ENCODE measurements at regions not wholly inside any gene's neighbourhood (a gene's known extent, or its start where the extent isn't known, plus 50 kb on each side); places are given as distances from the start of the nearest gene placed in this dataset.

DNA sequence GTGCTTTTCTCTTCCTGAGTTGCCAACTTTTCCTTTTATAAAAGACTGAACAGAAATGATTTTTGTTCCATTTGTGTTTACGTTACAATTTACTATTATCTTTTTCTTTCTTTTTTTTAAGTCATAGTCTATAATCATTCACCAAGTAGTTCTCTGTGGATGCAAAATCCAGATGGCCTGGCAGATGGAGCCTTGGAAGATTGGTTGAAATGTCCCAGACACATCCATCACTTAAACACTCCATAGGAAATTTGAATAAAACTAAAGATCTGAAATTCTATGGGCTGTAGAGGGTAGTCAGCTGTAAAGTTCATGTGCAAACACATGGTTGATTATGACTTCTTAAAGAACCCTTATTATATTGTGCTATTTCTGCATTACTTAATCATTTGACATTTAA, 164.8 kb upstream of the DOCK10 start (continued):
- TF ChIP-seq ZNF585B (tag by site-specific recombination; IDR thresholded peaks at IDR 0.05) (no peak), ZNF121 (tag by site-specific recombination; IDR thresholded peaks at IDR 0.05) (no peak), ZNF501 (tag by site-specific recombination; IDR thresholded peaks at IDR 0.05) (no peak), ZNF280C (tag by site-specific recombination; IDR thresholded peaks at IDR 0.05) (no peak), BCL6B (tag by site-specific recombination; IDR thresholded peaks at IDR 0.05) (no peak), ZNF274 (IDR thresholded peaks at IDR 0.05; ENCODE audit: low read length) (no peak), ZNF274 (tag by site-specific recombination; IDR thresholded peaks at IDR 0.05; ENCODE audit: borderline replicate concordance) (no peak), ZBTB17 (tag by site-specific recombination; IDR thresholded peaks at IDR 0.05) (no peak)
- TF ChIP-seq, protein P1, sequence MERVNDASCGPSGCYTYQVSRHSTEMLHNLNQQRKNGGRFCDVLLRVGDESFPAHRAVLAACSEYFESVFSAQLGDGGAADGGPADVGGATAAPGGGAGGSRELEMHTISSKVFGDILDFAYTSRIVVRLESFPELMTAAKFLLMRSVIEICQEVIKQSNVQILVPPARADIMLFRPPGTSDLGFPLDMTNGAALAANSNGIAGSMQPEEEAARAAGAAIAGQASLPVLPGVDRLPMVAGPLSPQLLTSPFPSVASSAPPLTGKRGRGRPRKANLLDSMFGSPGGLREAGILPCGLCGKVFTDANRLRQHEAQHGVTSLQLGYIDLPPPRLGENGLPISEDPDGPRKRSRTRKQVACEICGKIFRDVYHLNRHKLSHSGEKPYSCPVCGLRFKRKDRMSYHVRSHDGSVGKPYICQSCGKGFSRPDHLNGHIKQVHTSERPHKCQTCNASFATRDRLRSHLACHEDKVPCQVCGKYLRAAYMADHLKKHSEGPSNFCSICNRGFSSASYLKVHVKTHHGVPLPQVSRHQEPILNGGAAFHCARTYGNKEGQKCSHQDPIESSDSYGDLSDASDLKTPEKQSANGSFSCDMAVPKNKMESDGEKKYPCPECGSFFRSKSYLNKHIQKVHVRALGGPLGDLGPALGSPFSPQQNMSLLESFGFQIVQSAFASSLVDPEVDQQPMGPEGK (tag by site-specific recombination; IDR thresholded peaks at IDR 0.05), result no peak

DNA sequence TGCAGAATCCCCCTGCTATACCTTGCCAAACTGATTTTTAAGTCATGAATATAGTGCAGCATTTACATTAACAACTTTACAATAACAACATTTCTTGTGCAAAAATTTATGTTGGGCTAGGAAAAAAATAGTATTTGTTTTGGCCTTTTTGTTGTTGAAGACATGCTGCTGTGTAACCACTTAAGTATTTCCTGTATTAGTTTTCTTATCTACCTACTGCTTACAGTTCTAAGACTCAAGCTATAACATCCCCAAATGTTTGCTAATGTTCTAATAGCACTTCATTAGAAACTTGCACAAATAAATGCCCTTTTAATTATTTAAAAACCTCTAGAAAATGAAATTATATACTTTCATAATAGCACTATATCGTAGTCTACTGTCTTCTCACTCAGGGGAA, 154.3 kb upstream of the DOCK10 start:
- ChIA-PET CTCF (interaction anchor here (0.7 kb wide), 1 partner anchor 1965 kb away, joined by 3 read pairs; no protein-coding TSS in a partner anchor), POLR2A (no interaction called here)
- H3K27ac ChIP-seq (ENCODE audit: extremely low read depth, low read depth, low read length), result no peak overlapping the region
- H3K4me3 ChIP-seq (ENCODE audit: low read depth, low read length), result no peak overlapping the region
- H3K36me3 ChIP-seq (ENCODE audit: control insufficient read depth in 2 of 2, insufficient read depth in 1 of 2, low read length in 2 of 2), result no peaks in the 10 kb centered on the region
- no peaks in the 10 kb centered on the region for H3K9me3 ChIP-seq (ENCODE audit: control insufficient read depth, insufficient read depth, low read depth, low read length)
- TF ChIP-seq ZNF560 (tag by site-specific recombination; IDR thresholded peaks at IDR 0.05; ENCODE audit: borderline replicate concordance), result no peak
- no peak for TF ChIP-seq ZBTB21 (tag by site-specific recombination; IDR thresholded peaks at IDR 0.05)
- TF ChIP-seq, protein P1 (tag by site-specific recombination; IDR thresholded peaks at IDR 0.05), result no peak
- TF ChIP-seq ZNF211 (tag by site-specific recombination; IDR thresholded peaks at IDR 0.05; ENCODE audit: low read depth), result no peak
- TF ChIP-seq KLF1 (tag by site-specific recombination; IDR thresholded peaks at IDR 0.05), result no peak
- TF ChIP-seq ZNF239 (tag by site-specific recombination; IDR thresholded peaks at IDR 0.05), result no peak
- no peak for TF ChIP-seq ZFHX2 (tag by site-specific recombination; conservative IDR thresholded peaks at IDR 0.05)
- TF ChIP-seq, protein P2, sequence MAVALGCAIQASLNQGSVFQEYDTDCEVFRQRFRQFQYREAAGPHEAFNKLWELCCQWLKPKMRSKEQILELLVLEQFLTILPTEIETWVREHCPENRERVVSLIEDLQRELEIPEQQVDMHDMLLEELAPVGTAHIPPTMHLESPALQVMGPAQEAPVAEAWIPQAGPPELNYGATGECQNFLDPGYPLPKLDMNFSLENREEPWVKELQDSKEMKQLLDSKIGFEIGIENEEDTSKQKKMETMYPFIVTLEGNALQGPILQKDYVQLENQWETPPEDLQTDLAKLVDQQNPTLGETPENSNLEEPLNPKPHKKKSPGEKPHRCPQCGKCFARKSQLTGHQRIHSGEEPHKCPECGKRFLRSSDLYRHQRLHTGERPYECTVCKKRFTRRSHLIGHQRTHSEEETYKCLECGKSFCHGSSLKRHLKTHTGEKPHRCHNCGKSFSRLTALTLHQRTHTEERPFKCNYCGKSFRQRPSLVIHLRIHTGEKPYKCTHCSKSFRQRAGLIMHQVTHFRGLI (tag by site-specific recombination; IDR thresholded peaks at IDR 0.05), result no peak
- no peak for TF ChIP-seq SP3 (tag by site-specific recombination; IDR thresholded peaks at IDR 0.05)
- no peak for TF ChIP-seq ZNF561 (tag by site-specific recombination; IDR thresholded peaks at IDR 0.05; ENCODE audit: borderline replicate concordance)
- TF ChIP-seq ZNF2 (tag by site-specific recombination; IDR thresholded peaks at IDR 0.05), result no peak
- TF ChIP-seq ZNF768 (tag by site-specific recombination; IDR thresholded peaks at IDR 0.05), result no peak
- TF ChIP-seq ZNF501 (tag by site-specific recombination; IDR thresholded peaks at IDR 0.05), result no peak
- TF ChIP-seq ZNF791 (tag by site-specific recombination; IDR thresholded peaks at IDR 0.05), result no peak
- TF ChIP-seq ZNF10 (tag by site-specific recombination; IDR thresholded peaks at IDR 0.05), result no peak
- TF ChIP-seq ZBTB1 (tag by site-specific recombination; IDR thresholded peaks at IDR 0.05), result no peak
- TF ChIP-seq ZFP37 (tag by site-specific recombination; IDR thresholded peaks at IDR 0.05), result no peak
- H3K4me1 ChIP-seq (ENCODE audit: control insufficient read depth, insufficient read depth, low read length), result no peaks in the 10 kb centered on the region

Measured in HEK293 (cell line).